ENCODE measurements at regions not wholly inside any gene's neighbourhood (a gene's known extent, or its start where the extent isn't known, plus 50 kb on each side); places are given as distances from the start of the nearest gene placed in this dataset.

GRCh38 chr9:79900754-79901153 lies 329.0 kb downstream of the TLE4 start:
- Histone ChIP-seq H3K27ac (no peak overlapping the region), H3K4me1 (replicated peaks in 1 of 2) (peaks cover 13 to 17% of the 10 kb centered on the region in 2 donors), H3K4me3 (no peak overlapping the region)
- in situ Hi-C loops (cut with MboI; ENCODE audit: low pct_unique_long_range_greater_than_20kb in 2 of 9, low sequenced_read_pairs in 9 of 9, unreplicated experiment in 9 of 9): no loop called here
- ATAC-seq (replicated peaks in 6 of 8): no peak
- 0% methylated on average over 1 of the region's 1 CpG; no CpG with 5 or more reads in 8 of the 10 experiments for WGBS, 10 experiments

GRCh38 chr9:79896390-79896980 lies 324.7 kb downstream of the TLE4 start:
- peaks cover 5 to 6% of the 10 kb centered on the region in 2 donors for H3K4me1 ChIP-seq (replicated peaks in 1 of 2)
- H3K4me3 ChIP-seq: no peak overlapping the region
- ATAC-seq (replicated peaks in 6 of 8): no peak
- in situ Hi-C loops (cut with MboI; ENCODE audit: low pct_unique_long_range_greater_than_20kb in 2 of 9, low sequenced_read_pairs in 9 of 9, unreplicated experiment in 9 of 9): no loop called here
- WGBS, 10 experiments: 0 to 100% (median 94%) methylated on average over 1 to 6 of the region's 6 CpGs; no CpG with 5 or more reads in 1 of the 10 experiments
- no peak overlapping the region for H3K27ac ChIP-seq

GRCh38 chr9:79895232-79895631 lies 323.5 kb downstream of the TLE4 start:
- Histone ChIP-seq H3K27ac (no peak overlapping the region), H3K4me3 (no peak overlapping the region), H3K4me1 (replicated peaks in 1 of 2) (peaks cover 5 to 6% of the 10 kb centered on the region in 2 donors)
- in situ Hi-C loops (cut with MboI; ENCODE audit: low pct_unique_long_range_greater_than_20kb in 2 of 9, low sequenced_read_pairs in 9 of 9, unreplicated experiment in 9 of 9): no loop called here
- peak in 4 of 8 experiments; percentile 24 to 84 (median 70) for ATAC-seq (replicated peaks in 6 of 8)
- WGBS, 10 experiments: 13 to 55% (median 29%) methylated on average over 1 to 6 of the region's 6 CpGs; no CpG with 5 or more reads in 1 of the 10 experiments

- no peak for ATAC-seq (replicated peaks in 6 of 8)
- Histone ChIP-seq H3K4me3 (no peak overlapping the region), H3K27ac (no peak overlapping the region), H3K4me1 (replicated peaks in 1 of 2) (no peaks in the 10 kb centered on the region)
- in situ Hi-C loops (cut with MboI; ENCODE audit: low pct_unique_long_range_greater_than_20kb in 2 of 9, low sequenced_read_pairs in 9 of 9, unreplicated experiment in 9 of 9): no loop called here
Measured at GRCh38 chr9:79889369-79889768, 317.6 kb downstream of the TLE4 start.

GRCh38 chr9:79885093-79885857 lies 313.5 kb downstream of the TLE4 start:
- WGBS, 10 experiments: 70 to 100% (median 93%) methylated on average over 1 to 5 of the region's 6 CpGs; no CpG with 5 or more reads in 2 of the 10 experiments
- no peak for ATAC-seq (replicated peaks in 6 of 8)
- no peak overlapping the region for H3K27ac ChIP-seq
- no peak overlapping the region for H3K4me3 ChIP-seq
- in situ Hi-C loops (cut with MboI; ENCODE audit: low pct_unique_long_range_greater_than_20kb in 2 of 9, low sequenced_read_pairs in 9 of 9, unreplicated experiment in 9 of 9): no loop called here
- H3K4me1 ChIP-seq (replicated peaks in 1 of 2): no peaks in the 10 kb centered on the region

- in situ Hi-C loops (cut with MboI; ENCODE audit: low pct_unique_long_range_greater_than_20kb in 2 of 9, low sequenced_read_pairs in 9 of 9, unreplicated experiment in 9 of 9): no loop called here
- no peak for ATAC-seq (replicated peaks in 6 of 8)
- Histone ChIP-seq H3K27ac (no peak overlapping the region), H3K4me1 (replicated peaks in 1 of 2) (no peaks in the 10 kb centered on the region), H3K4me3 (no peak overlapping the region)
- WGBS, 10 experiments: 10 to 100% (median 60%) methylated on average over 1 to 3 of the region's 4 CpGs; no CpG with 5 or more reads in 4 of the 10 experiments
Measured at GRCh38 chr9:79884546-79884945, 312.8 kb downstream of the TLE4 start.

- ATAC-seq (replicated peaks in 6 of 8): peak in 2 of 8 experiments; percentile 32 to 44
- WGBS, 10 experiments: no CpG with 5 or more reads among the region's 3 CpGs
- H3K4me3 ChIP-seq: no peak overlapping the region
- H3K4me1 ChIP-seq (replicated peaks in 1 of 2): no peaks in the 10 kb centered on the region
- in situ Hi-C loops (cut with MboI; ENCODE audit: low pct_unique_long_range_greater_than_20kb in 2 of 9, low sequenced_read_pairs in 9 of 9, unreplicated experiment in 9 of 9): no loop called here
- H3K27ac ChIP-seq: no peak overlapping the region
Measured at GRCh38 chr9:79883073-79883645, 311.4 kb downstream of the TLE4 start.

- in situ Hi-C loops (cut with MboI; ENCODE audit: low pct_unique_long_range_greater_than_20kb in 2 of 9, low sequenced_read_pairs in 9 of 9, unreplicated experiment in 9 of 9): no loop called here
- H3K27ac ChIP-seq: no peak overlapping the region
- H3K4me3 ChIP-seq: no peak overlapping the region
- no peaks in the 10 kb centered on the region for H3K4me1 ChIP-seq (replicated peaks in 1 of 2)
- no peak for ATAC-seq (replicated peaks in 6 of 8)
Measured at GRCh38 chr9:79880626-79881025, 308.9 kb downstream of the TLE4 start.

- in situ Hi-C loops (cut with MboI; ENCODE audit: low pct_unique_long_range_greater_than_20kb in 2 of 9, low sequenced_read_pairs in 9 of 9, unreplicated experiment in 9 of 9): no loop called here
- no peak for ATAC-seq (replicated peaks in 6 of 8)
- H3K4me3 ChIP-seq: no peak overlapping the region
- H3K27ac ChIP-seq: no peak overlapping the region
- 13 to 100% (median 67%) methylated on average over 1 to 3 of the region's 3 CpGs for WGBS, 10 experiments
- H3K4me1 ChIP-seq (replicated peaks in 1 of 2): no peaks in the 10 kb centered on the region
Measured at GRCh38 chr9:79877943-79878602, 306.3 kb downstream of the TLE4 start.

GRCh38 chr9:79868567-79869189 lies 296.9 kb downstream of the TLE4 start:
- in situ Hi-C loops (cut with MboI; ENCODE audit: low pct_unique_long_range_greater_than_20kb in 2 of 9, low sequenced_read_pairs in 9 of 9, unreplicated experiment in 9 of 9): loop anchor here in 1 of 9 experiments (25.0 kb wide), 1 partner anchor 106 kb away; no protein-coding TSS in a partner anchor
- no peak for ATAC-seq (replicated peaks in 6 of 8)
- Histone ChIP-seq H3K4me3 (no peak overlapping the region), H3K27ac (no peak overlapping the region), H3K4me1 (replicated peaks in 1 of 2) (no peaks in the 10 kb centered on the region)
- WGBS, 10 experiments: 17 to 100% (median 80%) methylated on average over 2 of the region's 2 CpGs; no CpG with 5 or more reads in 3 of the 10 experiments

GRCh38 chr9:79862921-79863890 lies 291.4 kb downstream of the TLE4 start:
- no peaks in the 10 kb centered on the region for H3K4me1 ChIP-seq (replicated peaks in 1 of 2)
- H3K27ac ChIP-seq: no peak overlapping the region
- 78 to 97% (median 87%) methylated on average over 4 to 10 of the region's 32 CpGs; no CpG with 5 or more reads in 5 of the 10 experiments for WGBS, 10 experiments
- in situ Hi-C loops (cut with MboI; ENCODE audit: low pct_unique_long_range_greater_than_20kb in 2 of 9, low sequenced_read_pairs in 9 of 9, unreplicated experiment in 9 of 9): loop anchor here in 1 of 9 experiments (25.0 kb wide), 1 partner anchor 101 kb away; no protein-coding TSS in a partner anchor
- no peak for ATAC-seq (replicated peaks in 6 of 8)
- H3K4me3 ChIP-seq: no peak overlapping the region

GRCh38 chr9:79858508-79858907 lies 286.7 kb downstream of the TLE4 start:
- H3K27ac ChIP-seq: no peak overlapping the region
- peak in 2 of 8 experiments; percentile 72 to 90 for ATAC-seq (replicated peaks in 6 of 8)
- no peaks in the 10 kb centered on the region for H3K4me1 ChIP-seq (replicated peaks in 1 of 2)
- 33 to 100% (median 83%) methylated on average over 1 to 3 of the region's 3 CpGs; no CpG with 5 or more reads in 2 of the 10 experiments for WGBS, 10 experiments
- H3K4me3 ChIP-seq: no peak overlapping the region
- in situ Hi-C loops (cut with MboI; ENCODE audit: low pct_unique_long_range_greater_than_20kb in 2 of 9, low sequenced_read_pairs in 9 of 9, unreplicated experiment in 9 of 9): loop anchor here in 1 of 9 experiments (25.0 kb wide), 1 partner anchor 96 kb away; no protein-coding TSS in a partner anchor
